ENCODE measurements at regions not wholly inside any gene's neighbourhood (a gene's known extent, or its start where the extent isn't known, plus 50 kb on each side); places are given as distances from the start of the nearest gene placed in this dataset.
"Not testable (repeated sequence)": the region's sequence is repeated elsewhere in the genome, so short reads cannot be mapped to it uniquely, and the experiment has no call there.

GRCh38 chr10:9845075-9845474 is 1172.6 kb upstream of the CELF2 start:
- DNase-seq (ENCODE audit: extremely low spot score, insufficient read length, low read depth) (no peak), FAIRE-seq (no peak)

- no peak for FAIRE-seq
- DNase-seq (ENCODE audit: extremely low spot score, insufficient read length, low read depth): no peak
Observed at GRCh38 chr10:9848278-9848677, 1169.4 kb upstream of the CELF2 start.

DNA sequence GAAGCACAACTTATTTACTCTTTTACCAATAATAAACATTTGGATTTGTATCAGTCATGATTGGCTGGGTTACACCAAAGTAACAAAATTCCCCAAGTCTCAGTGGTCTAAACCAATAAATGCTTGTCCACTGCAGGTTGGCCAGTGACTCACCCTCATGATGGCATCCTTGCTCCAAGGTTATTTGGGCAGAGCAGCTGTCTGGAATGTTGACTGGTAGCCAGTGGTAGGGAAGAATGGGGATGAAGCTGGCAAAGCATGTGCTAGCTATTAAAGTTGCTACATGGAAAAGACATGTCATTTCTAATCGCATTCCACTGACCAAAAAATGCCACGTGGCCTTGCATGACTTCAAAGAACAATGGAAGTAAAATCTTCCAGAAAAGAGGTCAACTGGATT is 1168.7 kb upstream of the CELF2 start:
- DNase-seq (ENCODE audit: extremely low spot score, insufficient read length, low read depth) (no peak), FAIRE-seq (no peak)

- no peak for FAIRE-seq
- DNase-seq (ENCODE audit: extremely low spot score, insufficient read length, low read depth): no peak
Observed at GRCh38 chr10:9850415-9850814, 1167.3 kb upstream of the CELF2 start.

DNA sequence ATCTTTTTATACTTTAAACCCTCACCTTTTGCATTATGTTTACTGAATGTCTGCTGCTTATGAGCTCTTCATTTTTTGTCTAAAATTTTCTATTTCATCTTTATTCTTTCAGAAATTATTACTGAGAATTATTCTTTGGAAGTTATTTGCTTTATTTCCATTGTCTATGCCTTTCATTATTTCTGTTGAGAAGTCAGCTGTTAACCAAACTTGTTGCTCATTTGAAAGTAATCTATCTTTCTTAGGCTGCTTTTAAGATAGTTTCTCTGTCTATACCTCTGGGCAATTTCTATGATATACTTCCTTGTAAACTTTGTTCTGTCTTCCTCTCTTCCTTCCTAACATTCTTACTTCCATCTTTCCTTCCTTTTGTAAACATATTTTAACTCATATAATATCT is 1165.9 kb upstream of the CELF2 start:
- FAIRE-seq: no peak
- no peak for DNase-seq (ENCODE audit: extremely low spot score, insufficient read length, low read depth)

DNA sequence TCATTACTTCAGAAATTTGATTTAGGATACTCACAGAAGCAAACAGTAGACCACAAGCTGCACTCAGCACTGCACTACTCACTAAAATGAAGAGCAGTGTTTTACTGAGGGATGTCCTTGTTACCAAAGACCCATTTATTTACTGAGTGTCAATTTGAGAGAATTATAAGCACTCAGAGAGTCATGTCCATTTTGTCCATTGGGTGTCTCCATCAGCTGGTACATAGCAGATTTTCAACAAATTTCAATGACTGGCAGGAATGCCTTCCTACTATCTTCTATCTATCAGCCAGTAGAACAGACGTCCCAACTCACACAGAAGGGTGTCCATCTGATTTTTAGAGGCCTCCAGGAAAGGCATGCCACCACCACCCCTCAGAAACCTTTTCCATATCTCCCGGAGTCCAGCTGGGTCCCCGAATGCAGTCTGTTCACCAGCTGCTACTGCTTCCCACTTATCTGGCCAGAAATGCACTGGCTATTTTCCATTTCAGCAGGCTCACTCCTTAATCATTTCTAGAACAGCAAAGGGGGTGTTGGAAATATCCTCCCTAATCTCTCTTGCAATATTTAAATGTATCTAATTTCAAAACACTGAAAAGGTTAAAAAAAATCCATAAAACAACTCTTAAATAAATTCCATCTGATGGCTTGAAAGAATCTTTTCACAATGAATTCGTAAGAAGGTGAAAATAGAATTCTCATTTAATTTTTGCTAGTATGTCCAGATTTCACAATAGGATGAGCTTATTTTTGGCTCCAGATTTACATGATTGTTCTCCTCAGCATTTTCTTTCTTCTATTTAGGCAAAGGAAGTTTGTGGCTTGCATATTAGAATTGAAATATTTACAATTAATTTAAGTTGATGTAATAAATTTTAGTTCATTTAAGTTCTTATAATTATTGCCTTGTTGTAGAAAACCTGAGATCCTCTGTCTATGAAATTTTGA is 1164.0 kb upstream of the CELF2 start:
- FAIRE-seq (no peak), DNase-seq (ENCODE audit: extremely low spot score, insufficient read length, low read depth) (no peak)

DNA sequence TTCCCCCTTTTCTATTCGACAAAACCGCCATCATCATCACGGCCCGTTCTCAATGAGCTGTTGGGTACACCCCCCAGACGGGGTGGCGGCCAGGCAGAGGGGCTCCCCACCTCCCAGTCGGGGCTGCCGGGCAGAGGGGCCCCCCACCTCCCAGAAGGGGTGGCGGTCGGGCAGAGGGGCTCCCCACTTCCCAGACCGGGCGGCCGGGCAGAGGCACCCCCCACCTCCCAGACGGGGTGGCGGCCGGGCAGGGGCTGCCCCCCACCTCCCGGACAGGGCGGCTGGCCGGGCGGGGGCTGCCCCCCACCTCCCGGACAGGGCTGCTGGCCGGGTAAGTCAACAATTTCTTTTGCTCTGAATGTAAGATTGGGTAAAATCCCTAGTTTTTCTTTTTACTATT is 1162.2 kb upstream of the CELF2 start:
- FAIRE-seq; DNase-seq (ENCODE audit: extremely low spot score, insufficient read length, low read depth): not testable (repeated sequence)

- no peak for DNase-seq (ENCODE audit: extremely low spot score, insufficient read length, low read depth)
- no peak for FAIRE-seq
Observed at GRCh38 chr10:9858816-9859215, 1158.9 kb upstream of the CELF2 start.

DNA sequence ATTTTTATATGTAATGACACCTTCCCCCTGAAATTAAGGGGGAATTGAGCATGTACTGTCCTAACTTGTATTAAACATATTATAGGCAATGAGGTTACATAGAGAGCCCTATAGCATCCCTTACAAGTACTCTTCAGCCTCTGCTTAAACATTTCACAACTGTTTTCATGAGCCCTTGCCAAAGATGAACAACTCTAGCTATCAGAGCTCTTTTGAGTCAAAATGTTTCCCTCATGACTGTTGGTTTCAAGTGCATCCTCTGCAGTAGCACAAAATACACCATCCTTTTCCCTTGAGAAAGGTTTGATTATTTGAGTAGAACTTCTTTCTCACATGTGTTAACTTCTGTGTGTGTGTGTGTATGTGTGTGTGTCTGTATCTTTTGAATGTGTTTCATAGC is 1157.6 kb upstream of the CELF2 start:
- DNase-seq (ENCODE audit: extremely low spot score, insufficient read length, low read depth) (no peak), FAIRE-seq (no peak)

GRCh38 chr10:9863559-9864121 is 1154.0 kb upstream of the CELF2 start:
- DNase-seq (ENCODE audit: extremely low spot score, insufficient read length, low read depth) (no peak), FAIRE-seq (no peak)

- no peak for FAIRE-seq
- no peak for DNase-seq (ENCODE audit: extremely low spot score, insufficient read length, low read depth)
Observed at GRCh38 chr10:9868499-9868898, 1149.2 kb upstream of the CELF2 start.

DNA sequence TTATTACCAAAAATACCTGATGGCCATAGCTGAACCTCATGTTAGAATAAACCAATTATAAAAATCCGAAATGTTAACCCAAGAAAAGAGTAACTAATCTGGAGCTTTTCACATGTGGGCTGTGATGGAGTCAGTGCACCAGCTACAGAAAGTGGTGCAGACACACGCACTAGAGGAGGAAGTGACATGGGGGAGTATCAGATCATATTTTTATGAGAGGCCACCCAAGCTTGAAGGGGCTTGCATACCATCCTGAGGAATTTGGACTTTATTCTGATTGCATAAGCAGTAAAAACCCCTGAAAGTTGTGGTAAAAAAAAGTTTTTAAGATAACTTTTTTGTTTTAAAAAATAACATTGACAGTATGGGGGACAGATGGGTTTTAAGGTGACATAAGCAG is 1148.5 kb upstream of the CELF2 start:
- FAIRE-seq: no peak
- DNase-seq (ENCODE audit: extremely low spot score, insufficient read length, low read depth): no peak

- DNase-seq (ENCODE audit: extremely low spot score, insufficient read length, low read depth) (no peak), FAIRE-seq (no peak)
Observed at GRCh38 chr10:9869606-9870176, 1148.0 kb upstream of the CELF2 start.

- FAIRE-seq (no peak), DNase-seq (ENCODE audit: extremely low spot score, insufficient read length, low read depth) (no peak)
Observed at GRCh38 chr10:9875353-9875752, 1142.3 kb upstream of the CELF2 start.

DNA sequence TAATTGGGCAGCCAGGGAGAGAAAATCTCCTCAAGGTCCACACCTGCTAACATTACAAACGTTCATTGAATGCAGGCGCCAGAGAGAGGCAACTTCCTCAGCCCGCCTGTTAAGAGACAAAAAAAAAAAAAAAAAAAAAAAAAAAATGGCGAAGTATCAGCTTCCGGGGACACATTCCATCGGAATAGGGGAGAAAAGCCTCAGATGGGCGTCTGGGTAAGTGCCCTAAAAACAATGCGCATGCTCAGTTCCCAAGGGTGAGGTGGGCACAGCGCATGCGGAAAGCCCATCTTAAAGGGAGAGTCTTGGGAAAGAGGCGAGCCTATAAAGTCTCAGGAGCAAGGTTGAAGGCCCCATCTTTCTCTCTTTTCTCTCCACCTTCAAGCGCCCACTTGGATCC is 1139.7 kb upstream of the CELF2 start:
- FAIRE-seq: no peak

GRCh38 chr10:9878383-9878782 is 1139.3 kb upstream of the CELF2 start:
- FAIRE-seq (no peak), DNase-seq (ENCODE audit: extremely low spot score, insufficient read length, low read depth) (no peak)

More for the DNA sequence above, 1139.7 kb upstream of the CELF2 start:
- DNase-seq (ENCODE audit: extremely low spot score, insufficient read length, low read depth): no peak

- DNase-seq (ENCODE audit: extremely low spot score, insufficient read length, low read depth): no peak
- no peak for FAIRE-seq
Observed at GRCh38 chr10:9885761-9886160, 1131.9 kb upstream of the CELF2 start.

DNA sequence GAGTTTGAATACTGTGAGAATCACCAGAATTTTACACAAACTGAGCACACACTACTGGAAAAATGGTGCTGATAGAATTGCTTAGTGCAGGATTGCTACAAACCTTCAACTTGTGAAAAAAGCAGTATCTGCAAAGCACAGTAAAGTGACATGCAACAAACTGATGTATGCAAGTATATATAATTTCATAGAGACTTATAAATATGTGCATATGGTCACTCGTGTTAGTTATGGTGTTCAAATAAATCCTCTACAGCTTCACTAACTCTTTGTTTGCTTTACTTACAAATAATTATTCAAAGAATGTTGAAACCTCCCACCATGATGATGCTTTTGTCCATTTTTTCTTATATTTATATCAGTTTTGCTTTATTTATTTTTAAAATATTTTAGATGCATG is 1130.9 kb upstream of the CELF2 start:
- FAIRE-seq: no peak
- DNase-seq (ENCODE audit: extremely low spot score, insufficient read length, low read depth): no peak

DNA sequence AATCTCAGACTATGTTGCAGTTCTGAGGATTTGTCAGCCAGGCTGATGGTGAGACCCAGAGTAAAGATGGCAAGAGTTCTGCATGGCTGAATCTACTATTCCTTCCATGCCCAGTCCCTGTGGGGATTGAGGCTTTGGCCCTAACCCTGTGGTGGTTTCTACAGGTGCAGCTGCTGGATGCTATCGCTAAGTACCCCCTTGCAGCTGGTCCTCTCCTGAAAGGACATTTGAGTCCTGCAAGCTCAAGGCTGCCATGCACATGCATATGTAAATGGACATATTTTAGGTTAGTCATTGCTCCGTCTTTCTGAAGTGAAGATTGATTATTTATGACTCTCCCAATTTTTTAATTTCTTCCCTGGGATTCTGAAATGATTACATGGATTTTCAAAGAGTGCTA is 1122.2 kb upstream of the CELF2 start:
- DNase-seq (ENCODE audit: extremely low spot score, insufficient read length, low read depth): no peak
- no peak for FAIRE-seq

DNA sequence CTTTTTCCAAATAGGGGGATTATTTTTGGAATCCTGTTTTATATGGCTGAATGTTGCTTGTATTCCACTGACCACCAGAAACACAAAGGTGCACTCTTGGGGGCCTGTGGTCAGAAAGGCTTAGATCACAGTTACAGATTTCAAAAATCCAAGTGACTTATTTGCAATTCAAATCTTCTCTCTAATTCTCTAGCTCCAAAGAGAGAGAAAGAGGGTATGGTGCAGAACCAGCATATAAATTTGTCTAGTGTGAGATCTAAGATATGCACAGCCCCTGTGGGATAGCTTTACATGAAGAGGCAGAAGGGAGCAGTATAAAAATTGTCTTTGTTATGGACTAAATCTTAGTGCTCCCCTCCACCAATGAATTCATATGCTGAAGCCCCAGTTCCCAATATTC is 1121.7 kb upstream of the CELF2 start:
- DNase-seq (ENCODE audit: extremely low spot score, insufficient read length, low read depth): no peak
- no peak for FAIRE-seq

DNA sequence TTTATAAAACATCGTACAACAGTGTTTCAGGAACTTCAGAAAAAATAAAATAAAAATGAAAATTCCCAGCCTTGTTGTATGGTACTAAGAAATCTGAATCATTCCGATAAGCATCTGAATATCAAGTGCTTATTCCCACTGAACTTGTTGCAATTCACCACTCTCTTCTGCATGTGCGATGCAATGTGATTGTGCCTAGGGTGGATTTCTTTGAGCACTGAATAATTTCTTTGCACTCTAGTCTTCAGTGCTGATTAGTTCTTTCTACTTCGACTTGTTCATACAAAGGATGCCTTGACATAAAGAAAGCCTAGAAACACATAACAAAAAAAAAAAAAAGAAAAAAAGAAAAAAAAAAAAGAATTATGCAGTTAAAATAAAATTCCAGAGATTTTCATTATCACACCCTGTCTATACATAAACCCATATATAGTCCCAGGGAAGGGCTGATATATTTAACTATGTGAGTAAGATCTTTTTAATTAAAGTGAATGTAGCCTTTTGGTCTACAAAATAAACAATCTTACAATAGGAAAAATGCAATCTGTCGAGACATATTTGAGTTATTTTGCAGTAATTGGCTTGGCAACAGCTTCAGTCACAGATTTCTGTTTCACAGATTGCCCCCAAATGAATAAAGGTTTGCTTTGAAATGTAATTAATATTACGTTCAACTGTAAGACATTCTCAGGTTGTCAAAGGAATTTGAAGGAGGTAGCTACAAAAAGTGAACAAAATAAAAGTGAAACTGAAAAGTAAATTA is 1118.9 kb upstream of the CELF2 start:
- DNase-seq (ENCODE audit: extremely low spot score, insufficient read length, low read depth): no peak
- no peak for FAIRE-seq

Measured in GM18507 (cell line).